Ishikawa (cell line): ENCODE measurements at regions not wholly inside any gene's neighbourhood (a gene's known extent, or its start where the extent isn't known, plus 50 kb on each side); places are given as distances from the start of the nearest gene placed in this dataset.

ENCODE experiments used
- CEBPB ChIP-seq: IDR thresholded peaks from 2 replicates; pipeline ENCODE4 v1.6.1; 2012
- CREB1 ChIP-seq: IDR thresholded peaks from 2 replicates; pipeline ENCODE4 v1.6.1; 2012; ENCODE audit warnings: low read depth
- EGR1 ChIP-seq: IDR thresholded peaks from 2 replicates; pipeline ENCODE4 v1.6.1; 2012
- EP300 ChIP-seq: IDR thresholded peaks from 2 replicates; pipeline ENCODE4 v1.6.1; 2012; ENCODE audit warnings: borderline replicate concordance
- FOXM1 ChIP-seq: IDR thresholded peaks from 2 replicates; pipeline ENCODE4 v1.6.1; 2012; ENCODE audit warnings: low read depth, borderline replicate concordance
- MAX ChIP-seq: IDR thresholded peaks from 2 replicates; pipeline ENCODE4 v1.6.1; 2012
- NFIC ChIP-seq: IDR thresholded peaks from 2 replicates; pipeline ENCODE4 v1.6.1; 2012
- RAD21 ChIP-seq: IDR thresholded peaks from 2 replicates; pipeline ENCODE4 v1.6.1; 2012; ENCODE audit warnings: low read depth
- REST ChIP-seq: IDR thresholded peaks from 2 replicates; pipeline ENCODE4 v1.6.1; 2012; ENCODE audit warnings: low read depth, mild to moderate bottlenecking
- TAF1 ChIP-seq: IDR thresholded peaks from 2 replicates; pipeline ENCODE4 v1.6.1; 2012; ENCODE audit warnings: low read depth, mild to moderate bottlenecking
- TCF12 ChIP-seq: IDR thresholded peaks from 2 replicates; pipeline ENCODE4 v1.6.1; 2012; ENCODE audit warnings: low read depth
- TEAD4 ChIP-seq: IDR thresholded peaks from 2 replicates; pipeline ENCODE4 v1.6.1; 2012
- USF1 ChIP-seq: IDR thresholded peaks from 2 replicates; pipeline ENCODE4 v1.6.1; 2012
- YY1 ChIP-seq: IDR thresholded peaks from 2 replicates; pipeline ENCODE4 v1.6.1; 2012; ENCODE audit warnings: low read depth
- ZBTB7A ChIP-seq: IDR thresholded peaks from 2 replicates; pipeline ENCODE4 v1.6.1; 2012; ENCODE audit warnings: low read depth

DNA sequence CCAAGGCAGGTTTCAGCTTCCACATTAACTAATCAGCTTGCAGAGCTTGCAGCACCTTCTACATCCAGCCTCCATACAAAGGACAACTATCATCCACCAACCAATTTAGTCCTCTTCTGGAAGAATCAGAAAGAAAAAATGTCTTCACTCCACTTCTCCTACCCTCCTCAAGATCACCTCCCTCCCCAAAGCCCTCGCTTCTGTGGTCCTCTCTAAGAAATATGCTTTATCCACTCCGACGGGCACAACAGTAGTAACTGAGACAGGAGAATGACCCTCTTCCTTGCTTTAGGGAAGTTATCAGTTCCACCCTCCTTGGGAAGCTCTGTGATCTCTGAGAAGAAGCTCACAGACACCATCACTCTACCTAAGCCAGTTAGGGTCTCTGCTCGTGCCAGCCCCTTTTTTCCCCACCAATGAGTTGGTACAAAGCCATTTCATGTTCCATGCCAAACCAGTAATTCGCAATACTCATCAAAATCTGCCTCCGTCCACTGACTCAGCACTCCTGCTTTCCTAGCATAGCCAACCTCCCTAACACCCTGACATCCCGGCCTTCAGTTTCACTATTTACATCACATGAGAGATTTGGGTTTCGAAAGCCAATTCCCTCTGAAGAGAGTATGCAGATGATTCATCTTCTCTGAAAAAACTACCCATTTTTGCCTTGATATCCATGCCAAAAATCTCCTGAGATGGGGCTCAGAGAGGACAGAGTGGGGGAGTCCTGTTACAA is 114.1 kb upstream of the PKDCC start:
- no peak for TF ChIP-seq EGR1
- TF ChIP-seq USF1 = no peak
- TF ChIP-seq TCF12 = no peak
- no peak for TF ChIP-seq FOXM1
- TF ChIP-seq CREB1 = no peak
- TF ChIP-seq YY1 = no peak
- TF ChIP-seq NFIC = no peak
- TF ChIP-seq RAD21 = no peak
- no peak for TF ChIP-seq TAF1
- TF ChIP-seq CEBPB = no peak
- no peak for TF ChIP-seq TEAD4

GRCh38 chr2:41934329-41934958 is 113.4 kb upstream of the PKDCC start:
- TF ChIP-seq YY1 (no peak), REST (no peak)

DNA sequence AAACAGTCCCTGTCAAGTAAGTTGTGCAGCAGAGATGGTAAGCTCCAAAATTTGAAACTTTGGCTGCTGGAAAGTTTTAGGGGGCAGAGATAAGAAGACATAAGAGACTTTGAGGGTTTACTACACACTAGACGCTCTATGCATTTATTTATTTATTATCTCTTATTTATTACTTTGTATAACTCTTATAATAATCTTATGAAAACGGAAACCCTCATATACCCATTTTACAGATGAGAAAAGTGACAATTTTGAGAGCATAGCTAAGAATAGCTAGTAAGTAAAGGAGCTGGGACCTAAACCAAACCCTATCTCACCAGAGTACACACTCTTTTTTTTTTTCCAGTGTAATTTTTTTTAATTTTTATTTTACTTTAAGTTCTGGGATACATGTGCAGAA is 112.8 kb upstream of the PKDCC start:
- TF ChIP-seq CREB1 = no peak
- TF ChIP-seq ZBTB7A = no peak
- no peak for TF ChIP-seq YY1
- TF ChIP-seq EGR1 = no peak
- TF ChIP-seq TEAD4 = no peak
- no peak for TF ChIP-seq TAF1

GRCh38 chr2:41935825-41936224 is 112.0 kb upstream of the PKDCC start:
- TF ChIP-seq YY1 (no peak), CREB1 (no peak)

- TF ChIP-seq USF1 (no peak), YY1 (no peak), FOXM1 (no peak), CEBPB (no peak), NFIC (no peak), EP300 (no peak), TAF1 (no peak), TCF12 (no peak), TEAD4 (no peak), ZBTB7A (no peak), REST (no peak), RAD21 (no peak)
Measured at GRCh38 chr2:41936771-41937463, 110.9 kb upstream of the PKDCC start.

GRCh38 chr2:41937464-41937906 is 110.3 kb upstream of the PKDCC start:
- TF ChIP-seq ZBTB7A (no peak), EGR1 (no peak), YY1 (no peak), MAX (no peak), USF1 (no peak), TCF12 (no peak), TEAD4 (no peak), FOXM1 (no peak), CREB1 (no peak), TAF1 (no peak), NFIC (no peak), CEBPB (no peak), EP300 (no peak), REST (no peak), RAD21 (no peak)
